Urothelium cell line (cell line): ENCODE measurements at regions not wholly inside any gene's neighbourhood (a gene's known extent, or its start where the extent isn't known, plus 50 kb on each side); places are given as distances from the start of the nearest gene placed in this dataset.
"Not testable (repeated sequence)": the region's sequence is repeated elsewhere in the genome, so short reads cannot be mapped to it uniquely, and the experiment has no call there.

Experiments used
- DNase-seq: peaks from one replicate; pipeline ENCODE4 v3.0.0; 2011; ENCODE audit warnings: low spot score, mixed read lengths
- FAIRE-seq: peaks from 2 replicates; lab custom pipeline; 2011; peaks lifted over from hg19 to GRCh38; lab: Jason Lieb, UNC

DNA sequence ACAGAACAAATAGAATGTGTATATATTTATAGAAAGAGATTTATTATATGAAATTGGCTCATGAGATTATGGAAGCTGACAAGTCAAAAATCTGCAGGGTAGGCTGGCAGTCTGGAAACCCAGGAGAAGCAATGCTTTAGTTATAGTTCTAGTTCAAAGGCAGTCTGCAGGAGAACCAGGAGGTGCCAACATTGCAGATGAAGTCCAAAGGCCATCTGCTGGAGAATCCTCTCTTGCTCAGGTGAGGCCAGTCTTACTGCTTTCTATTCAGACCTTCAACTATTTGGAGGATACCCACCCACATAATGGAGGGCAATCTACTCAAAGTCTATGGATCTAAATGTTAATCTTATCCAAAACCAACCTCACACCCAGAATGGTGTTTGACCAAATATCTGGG lies 75.9 kb upstream of the MRPS6 start:
- FAIRE-seq, result no peak
- DNase-seq, result no peak

DNA sequence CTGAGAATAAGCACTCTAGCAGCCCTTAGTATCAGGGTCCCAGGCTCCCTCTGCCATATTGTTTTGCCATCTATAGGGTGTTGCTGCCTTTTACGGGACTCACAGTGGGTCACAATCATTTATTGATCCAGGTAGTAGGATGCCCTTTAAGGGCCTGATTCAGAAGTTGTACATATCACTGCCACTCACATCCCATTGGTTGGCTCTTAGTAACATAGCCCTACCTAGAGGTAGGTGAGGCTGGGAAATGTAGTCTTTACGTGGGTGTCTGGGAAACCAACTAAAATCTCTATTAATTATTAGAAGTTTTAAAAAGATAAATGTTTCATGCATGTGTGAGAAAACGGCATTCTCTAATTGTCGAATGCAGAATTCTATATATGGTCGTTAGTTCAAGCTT lies 78.8 kb upstream of the ATP5PO start:
- FAIRE-seq (no peak), DNase-seq (no peak)

DNA sequence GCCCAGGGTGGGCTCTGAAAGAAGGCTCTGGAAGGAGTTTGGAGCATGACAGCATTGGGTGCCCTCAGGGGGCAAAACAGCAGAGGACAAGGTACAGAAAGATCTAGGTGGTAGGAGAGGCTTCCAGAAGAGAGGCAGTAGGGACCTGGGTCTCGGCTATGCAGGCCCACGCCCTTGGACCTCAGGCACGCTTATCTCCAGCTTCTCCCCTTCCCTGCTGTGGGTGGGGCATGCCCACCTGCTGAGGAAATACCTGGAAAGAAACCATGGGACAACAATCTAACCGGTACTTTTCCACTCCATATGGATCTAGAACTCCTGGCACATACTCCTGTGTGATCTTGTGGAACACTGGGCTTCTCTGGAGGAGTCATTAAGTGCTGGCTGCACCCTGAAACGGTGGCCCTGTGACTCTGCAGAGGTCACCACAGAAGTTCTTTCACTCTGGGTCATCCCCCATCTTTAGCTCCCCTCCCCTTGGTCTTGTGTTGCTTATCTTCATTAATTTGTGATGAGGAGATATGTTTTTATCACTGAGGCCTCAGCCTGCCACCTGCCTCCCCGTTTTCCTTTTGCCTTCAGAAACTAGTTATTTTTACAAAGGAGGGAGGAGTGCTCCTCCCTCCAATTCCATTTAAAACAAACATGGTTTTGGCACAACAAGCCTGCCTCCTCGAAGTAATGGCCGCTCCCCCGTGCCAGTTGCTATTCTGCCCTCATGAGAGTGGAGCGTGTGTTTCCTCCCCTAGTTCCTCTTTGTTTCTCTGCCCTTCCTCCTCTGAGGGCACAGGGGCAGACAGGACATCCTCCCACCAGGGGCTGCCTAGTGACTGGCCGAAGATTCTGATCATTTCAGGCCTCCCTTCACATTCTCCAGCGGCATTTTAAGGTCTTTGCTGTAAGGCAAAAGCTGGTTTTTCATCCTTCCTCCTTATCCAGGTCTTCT lies 78.0 kb upstream of the ATP5PO start:
- no peak for DNase-seq

DNA sequence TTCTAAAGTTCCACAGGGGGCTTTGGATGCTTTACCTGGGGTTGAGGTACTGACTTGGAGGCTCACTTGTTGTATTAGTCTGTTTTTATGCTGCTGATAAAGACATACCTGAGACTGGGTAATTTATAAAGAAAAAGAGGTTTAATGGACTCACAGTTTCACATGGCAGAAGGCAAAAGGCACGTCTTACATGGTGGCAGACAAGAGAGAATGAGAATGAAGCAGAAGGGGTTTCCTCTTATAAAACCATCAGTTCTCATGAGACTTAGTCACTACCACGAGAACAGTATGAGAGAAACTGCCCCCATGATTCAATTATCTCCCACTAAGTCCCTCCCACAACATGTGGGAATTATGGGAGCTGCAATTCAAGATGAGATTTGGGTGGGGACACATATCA lies 76.8 kb upstream of the ATP5PO start:
- not testable (repeated sequence) for DNase-seq, FAIRE-seq

More for the DNA sequence above, 78.0 kb upstream of the ATP5PO start:
- FAIRE-seq, result no peak

DNA sequence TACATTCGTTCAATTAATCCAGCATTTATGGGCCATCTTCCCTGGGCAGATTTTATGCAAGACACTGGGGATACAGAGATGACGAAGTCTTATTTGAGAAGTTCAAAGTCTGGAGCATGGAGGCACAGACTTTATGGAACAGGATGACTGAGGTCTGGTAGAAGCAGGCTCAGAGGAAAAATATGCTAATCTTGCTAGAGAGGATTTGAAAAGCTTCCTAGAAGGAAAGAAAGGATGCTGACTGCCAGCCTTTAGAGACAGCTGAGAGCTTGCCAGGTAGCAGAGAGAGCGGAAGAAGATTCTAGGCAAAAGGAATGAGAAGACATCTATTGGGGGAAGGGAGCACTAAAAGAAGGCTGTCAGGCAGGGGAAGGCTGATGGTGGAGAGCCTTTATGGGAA lies 75.5 kb upstream of the ATP5PO start:
- FAIRE-seq (no peak), DNase-seq (no peak)

DNA sequence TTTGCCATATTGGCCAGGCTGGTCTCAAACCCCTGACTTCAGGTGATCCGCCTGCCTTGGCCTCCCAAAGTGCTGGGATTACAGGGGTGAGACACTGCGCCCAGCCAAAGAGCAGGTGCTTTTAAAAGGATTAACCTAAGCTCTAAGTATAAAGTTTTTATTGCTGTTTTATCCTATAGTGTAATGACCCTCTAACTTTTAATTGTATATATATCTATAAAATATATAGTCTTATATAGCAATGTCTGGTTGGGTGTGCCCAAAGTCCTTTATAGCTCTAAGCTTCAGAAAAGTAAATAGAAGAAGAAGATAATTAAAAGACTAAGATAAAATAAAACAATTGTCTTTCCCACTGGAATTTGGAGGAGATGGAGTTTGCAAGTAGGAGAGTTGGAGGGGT lies 73.8 kb upstream of the ATP5PO start:
- no peak for FAIRE-seq
- no peak for DNase-seq

DNA sequence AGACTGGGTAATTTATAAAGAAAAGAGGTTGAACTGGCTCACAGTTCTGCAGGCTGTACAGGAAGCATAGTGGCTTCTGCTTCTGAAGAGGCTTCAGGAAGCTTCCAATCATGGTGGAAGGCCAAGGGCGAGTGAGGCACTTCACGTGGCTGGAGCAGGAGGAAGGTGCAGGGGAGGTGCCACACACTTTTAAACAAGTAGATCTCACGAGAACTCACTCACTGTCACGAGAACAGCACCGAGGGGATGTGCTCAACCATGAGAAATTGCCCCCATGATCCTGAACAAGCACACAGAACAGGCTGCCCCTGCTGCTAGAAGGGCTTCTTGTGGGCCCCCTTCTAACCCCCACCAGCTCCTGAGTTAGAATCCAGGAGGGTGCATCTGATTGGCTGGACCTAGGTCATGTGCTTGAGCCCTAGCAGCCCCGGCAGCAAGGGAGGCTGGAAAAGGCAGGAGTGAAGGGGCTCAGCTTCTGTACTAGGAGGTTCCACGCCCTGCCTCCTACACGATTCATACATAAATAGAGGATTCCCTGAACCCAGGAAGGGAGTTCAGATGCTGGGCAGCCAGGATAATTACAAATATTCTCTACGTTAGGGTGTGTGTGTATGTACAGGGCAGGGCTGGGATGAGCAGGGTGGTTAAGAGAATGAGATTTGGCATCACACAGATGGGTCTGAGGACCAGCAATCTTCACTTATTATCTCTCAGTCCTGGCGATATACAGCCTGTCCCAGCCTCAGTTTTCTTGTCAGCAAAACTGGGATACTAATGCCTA lies 72.8 kb upstream of the ATP5PO start:
- FAIRE-seq (no peak), DNase-seq (no peak)

DNA sequence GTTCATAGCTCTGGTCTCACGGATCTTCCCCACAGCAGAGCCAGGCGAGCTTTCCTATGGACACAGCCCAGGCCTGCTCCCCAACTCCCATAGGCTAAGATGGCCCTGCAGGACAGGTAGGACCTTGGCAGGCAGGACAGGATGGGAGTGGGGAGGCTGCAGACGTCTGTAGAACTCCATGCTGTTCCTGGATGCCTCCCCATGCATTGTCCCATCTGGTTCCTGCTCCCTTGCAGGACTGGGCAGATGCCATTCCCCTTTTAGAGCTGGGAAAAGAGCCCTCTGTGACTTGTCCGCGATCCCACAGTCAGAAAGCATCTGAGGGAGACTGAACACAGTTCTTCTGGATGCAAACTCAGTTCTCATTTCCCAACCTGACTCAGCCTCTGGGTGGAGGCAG lies 71.9 kb upstream of the ATP5PO start:
- no peak for FAIRE-seq
- DNase-seq, result no peak

DNA sequence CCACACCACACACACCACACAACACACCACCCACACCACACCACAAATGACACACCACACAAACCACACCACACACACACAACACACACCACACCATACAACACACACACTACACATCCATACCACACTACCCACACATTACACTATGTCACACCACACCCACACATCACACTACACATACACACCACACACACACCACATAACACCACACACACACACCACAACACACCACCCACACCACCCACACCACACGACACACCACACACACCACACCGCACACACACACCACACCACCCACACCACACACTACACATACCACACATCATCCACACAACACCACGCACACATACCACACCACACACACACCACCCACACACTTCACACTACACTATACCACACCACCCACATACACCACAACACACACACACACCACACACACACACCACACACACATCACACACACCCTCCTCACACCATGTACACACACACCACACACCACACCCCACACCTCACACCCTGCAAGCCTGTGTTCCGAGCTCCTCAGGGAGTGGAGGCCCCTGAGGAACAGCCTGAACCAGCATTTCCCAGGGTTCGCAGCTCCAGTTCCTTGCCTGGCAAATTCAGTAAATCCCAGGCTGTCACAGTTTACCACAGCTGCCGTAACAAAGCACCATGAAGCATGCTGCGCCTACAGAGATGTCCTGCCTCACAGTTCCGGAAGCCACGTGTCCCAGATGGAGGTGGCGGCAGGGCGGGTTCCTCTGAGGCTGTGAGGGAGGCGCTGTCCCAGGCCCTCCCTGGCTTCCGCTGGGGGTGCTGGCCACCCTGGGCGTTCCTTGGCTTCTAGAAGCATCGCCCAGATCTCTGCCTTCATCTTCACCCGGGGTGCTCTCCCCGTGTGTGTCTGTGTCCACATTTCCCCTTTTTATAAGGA lies 69.8 kb upstream of the ATP5PO start:
- peak; percentile 100 for FAIRE-seq
- DNase-seq, result no peak

DNA sequence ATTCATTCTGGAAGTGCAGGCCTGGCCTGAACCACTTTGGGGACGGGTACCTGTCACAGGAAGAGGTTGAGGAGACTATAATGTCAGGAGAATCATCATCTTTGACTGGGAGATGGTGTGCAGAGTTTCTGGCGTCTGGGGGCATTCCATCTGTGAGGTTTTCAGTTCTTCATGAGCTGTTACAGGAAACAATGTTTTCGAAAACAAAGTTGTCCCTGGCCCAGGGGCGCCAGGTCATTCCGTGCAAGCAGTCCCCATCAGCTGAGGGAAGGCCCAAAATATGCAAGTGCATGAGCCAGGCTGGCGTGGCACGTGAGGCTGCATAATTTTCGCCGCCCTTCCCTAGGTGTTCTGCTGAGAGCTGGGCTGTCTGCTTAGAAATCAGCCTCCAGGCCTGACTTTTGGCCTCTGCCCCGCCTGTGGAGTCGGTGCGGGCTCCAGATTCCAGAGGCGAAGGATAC lies 68.4 kb upstream of the ATP5PO start:
- FAIRE-seq, result no peak
- DNase-seq, result no peak

DNA sequence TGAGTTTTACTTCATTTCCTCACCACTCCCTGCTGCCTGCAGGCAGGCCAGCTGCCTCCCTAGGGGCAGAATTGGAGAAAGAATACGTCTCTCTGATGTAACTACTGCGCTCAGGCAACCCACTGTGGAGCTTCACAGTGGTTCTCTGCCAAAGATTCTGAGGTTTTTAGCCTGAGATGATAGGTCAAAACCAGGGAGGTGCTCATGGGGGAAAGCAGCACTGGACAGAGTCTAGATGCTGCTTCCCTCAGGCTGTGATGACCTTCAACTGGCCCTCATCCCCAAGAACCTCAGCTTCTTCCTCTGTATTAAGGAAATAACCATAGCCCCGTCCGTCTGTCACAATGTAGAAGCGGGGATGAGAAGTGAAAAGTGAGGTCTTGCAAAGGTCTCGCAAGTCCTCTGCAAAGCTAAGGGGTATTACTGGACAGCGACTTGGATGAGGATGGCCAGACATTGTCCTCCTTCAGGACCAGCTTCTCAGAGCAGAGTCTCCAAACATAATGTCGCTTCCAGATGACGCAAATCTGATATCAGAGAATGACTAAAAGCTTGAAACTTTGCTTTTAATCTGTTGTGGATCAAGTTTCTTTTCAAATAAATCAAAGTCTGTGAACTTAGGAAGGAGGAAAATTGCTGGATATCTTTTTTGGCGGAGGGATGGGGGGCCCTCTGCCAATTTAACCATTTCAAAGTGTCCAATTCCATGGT lies 65.9 kb upstream of the ATP5PO start:
- DNase-seq (no peak), FAIRE-seq (no peak)

DNA sequence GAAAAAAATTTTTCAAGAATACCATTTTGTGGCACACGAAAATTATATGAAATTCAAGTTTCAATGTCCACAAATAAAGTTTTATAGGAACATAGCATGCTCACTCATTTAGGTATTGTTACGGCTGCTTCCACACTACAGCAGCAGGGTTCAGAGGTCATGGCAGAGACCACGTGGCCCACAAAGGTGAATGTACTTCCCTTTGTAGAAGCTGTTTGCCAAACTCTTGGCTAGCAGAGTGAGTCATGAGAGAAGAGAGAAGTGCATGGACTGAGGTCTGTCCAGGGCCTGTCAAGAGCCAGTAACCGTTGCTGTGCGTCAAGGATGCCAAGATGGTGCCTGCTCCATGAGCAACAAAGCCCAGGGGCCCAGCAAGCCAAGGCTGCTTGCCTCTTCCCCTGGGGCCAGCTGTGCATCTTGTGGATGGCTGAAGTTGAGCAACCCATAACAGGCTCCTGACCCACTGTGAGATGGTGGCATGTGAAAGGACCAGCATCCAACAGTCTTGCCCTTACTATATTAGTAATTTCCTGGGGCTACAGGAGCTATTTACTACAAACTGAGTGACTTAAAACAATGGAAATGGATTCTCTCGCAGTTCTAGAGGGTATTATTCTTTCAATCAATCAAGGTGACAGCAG lies 64.8 kb upstream of the ATP5PO start:
- no peak for FAIRE-seq
- DNase-seq, result no peak

DNA sequence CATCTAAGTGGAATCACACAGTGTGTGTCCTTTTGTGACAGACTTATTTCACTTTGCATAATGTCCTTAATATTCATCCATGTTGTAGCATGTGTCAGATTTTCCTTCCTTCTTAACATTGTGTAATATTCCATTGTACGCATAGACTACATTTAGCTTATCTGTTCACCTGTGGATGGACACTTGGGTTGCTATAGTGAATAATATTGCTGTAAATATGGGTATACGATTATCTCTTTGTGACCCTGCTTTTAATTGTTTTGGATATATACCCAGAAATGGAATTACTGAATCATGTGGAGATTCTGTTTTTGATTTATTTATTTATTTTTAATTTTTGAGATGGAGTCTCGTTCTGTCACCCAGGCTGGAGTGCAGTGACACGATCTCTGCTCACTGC lies 63.0 kb upstream of the ATP5PO start:
- no peak for DNase-seq
- FAIRE-seq, result no peak

DNA sequence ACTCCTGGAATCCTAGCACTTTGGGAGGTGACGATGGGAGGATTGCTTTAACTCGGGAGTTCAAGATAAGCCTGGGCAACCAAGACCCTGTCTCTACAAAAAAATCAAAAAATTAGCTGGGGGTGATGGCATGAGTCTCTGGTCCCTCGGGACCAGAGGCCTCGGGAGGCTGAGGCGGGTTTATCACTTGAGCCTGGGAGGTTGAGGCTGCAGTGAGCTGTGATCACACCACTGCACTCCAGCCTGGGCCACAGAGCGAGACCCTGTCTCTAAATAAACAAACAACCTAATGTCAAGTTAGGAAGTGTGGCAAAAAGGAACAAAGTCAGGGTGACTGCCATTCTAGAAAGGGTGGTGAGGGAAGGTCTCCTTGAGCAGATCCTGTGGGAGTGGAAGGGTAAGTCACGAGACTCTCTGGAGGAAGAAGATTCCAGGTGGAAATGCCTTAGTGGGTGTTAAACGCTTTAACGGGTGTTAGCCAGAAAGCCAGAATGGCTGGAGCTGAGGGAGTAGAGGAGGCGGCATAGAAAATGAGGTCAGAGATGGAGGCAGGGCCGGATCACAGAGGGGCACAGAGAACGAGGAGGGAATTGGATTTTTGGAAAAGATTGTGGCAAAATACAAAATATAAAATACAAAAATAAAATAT lies 62.2 kb upstream of the ATP5PO start:
- no peak for DNase-seq
- FAIRE-seq, result peak; percentile 48

DNA sequence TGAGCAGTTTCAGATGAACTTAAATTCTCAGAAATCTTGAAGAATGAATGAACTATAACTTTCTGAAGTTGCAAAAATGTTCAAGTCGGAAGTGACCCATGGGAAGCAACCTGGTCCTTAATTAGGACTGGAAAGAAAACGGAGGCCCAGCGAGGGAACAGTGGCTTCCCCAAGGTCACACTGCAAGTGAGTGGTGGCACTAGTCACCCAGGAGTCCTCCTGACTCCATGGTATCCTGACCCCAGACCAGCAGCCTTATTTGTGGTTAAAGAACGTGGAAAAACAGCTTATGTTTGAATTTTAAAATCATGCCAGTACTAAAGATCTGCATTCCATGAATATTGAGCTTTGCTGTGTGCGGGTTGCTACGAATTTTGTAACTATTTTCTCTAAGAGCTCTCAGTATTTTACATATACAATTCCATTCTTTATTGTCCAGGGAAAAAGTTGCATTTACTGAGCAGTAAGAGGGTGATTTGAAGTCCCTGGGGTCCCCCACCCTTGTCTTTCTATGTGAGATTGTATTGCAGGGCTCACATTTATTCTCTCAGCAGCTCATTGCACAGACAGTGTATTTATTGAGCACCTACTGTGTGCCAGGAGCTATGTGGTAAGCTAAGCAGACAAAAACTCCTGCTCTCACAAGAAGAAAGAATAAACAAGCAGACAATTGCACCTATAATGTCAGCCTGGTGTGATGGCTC lies 61.6 kb upstream of the ATP5PO start:
- DNase-seq, result peak; percentile 44
- no peak for FAIRE-seq

DNA sequence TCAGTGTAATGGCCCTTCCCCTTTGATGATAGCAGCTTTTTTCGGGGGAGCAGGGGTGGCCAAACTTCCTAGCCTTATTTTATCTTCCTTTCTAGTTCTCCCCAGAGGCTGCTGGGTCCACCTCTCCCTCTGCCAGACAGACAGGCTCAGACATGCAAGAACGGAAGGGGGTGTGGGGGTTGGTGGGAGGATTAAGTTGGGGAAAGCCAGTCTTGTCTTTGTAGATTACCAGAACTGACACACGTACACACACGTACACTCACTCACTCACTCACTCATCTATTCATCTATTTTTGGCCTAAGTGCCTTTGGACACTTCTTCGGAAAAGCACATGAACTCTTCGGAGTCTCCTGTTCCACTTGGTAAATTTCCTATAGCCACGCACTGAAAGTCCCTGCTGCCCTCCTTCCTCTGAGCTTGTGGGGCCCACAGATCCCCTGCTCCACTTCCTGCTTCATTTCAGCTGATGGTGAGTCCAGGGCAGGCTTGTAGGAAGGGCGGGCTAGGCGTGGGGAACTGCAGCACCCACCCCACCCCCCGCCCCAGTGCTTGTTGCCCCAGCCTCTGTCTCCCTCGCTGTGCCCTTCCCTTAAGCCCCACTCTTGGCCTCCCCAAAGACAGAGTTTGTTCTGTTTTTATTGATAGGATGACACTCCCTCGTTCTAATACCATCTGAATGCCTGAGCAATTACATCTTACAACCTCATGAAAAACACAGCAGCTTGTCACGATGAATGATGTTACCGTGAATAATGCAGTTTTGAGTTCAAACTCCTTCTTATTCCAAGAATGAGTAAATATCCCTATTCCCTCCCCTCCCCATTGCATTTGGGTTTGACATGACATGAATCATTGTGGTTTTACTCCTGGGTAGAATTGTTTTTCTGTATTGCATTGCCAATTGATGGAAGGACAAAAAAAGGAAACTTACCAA lies 60.7 kb upstream of the ATP5PO start:
- peak; percentile 81 for DNase-seq
- no peak for FAIRE-seq

DNA sequence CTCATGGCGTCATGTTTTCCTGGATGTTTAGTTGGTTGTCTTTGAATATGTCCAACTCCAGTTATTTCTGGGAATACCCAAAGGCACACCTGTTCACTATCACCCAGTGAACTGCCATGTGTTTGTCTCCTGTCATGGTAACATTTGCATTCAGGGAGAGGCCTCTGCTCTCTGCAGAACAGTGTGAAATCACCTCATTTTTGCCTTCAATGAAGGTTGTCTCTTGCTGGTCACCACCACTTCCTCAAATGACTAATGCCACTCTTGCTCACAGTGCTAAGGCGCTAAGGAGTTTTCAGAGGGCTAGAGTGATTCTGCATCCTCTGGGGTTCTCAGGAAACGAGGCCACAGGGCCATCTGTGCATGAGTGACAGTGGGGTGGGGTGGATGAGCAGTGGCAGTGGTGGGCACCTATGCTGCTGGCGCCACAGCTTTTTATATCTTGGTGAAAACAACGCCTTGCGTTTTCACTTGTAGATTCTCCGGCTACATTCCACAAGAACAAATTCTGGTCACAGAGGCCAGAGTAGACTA lies 60.0 kb upstream of the ATP5PO start:
- peak; percentile 48 for DNase-seq
- no peak for FAIRE-seq
